ENCODE measurements at regions not wholly inside any gene's neighbourhood (a gene's known extent, or its start where the extent isn't known, plus 50 kb on each side); places are given as distances from the start of the nearest gene placed in this dataset.

GRCh38 chr13:80658705-80659104 lies 317.8 kb upstream of the SPRY2 start:
- ChIA-PET RAD21 (ENCODE audit: unreplicated experiment) (no interaction called here), CTCF (no interaction called here), SMC1A (ENCODE audit: uncharacterized antibody, unreplicated experiment) (interaction anchor here (1.0 kb wide), 1 partner anchor 25 kb away, joined by 3 read pairs; no protein-coding TSS in a partner anchor), POLR2A (no interaction called here)
- Histone ChIP-seq H3K27me3 (replicated peaks in 1 of 2; ENCODE audit: control insufficient read depth in 2 of 2, insufficient read depth in 2 of 2, low read length in 1 of 2) (no peaks in the 10 kb centered on the region), H3K4me1 (ENCODE audit: control insufficient read depth, insufficient read depth, low read length) (no peaks in the 10 kb centered on the region), H3K36me3 (ENCODE audit: control insufficient read depth in 2 of 2, insufficient read depth in 2 of 2, low read length in 1 of 2) (no peaks in the 10 kb centered on the region), H3K4me2 (ENCODE audit: control insufficient read depth, insufficient read depth) (no peak overlapping the region), H3K9ac (ENCODE audit: control insufficient read depth, insufficient read depth, low read length) (no peak overlapping the region), H2AFZ (ENCODE audit: control insufficient read depth, low read depth, low read length) (no peak overlapping the region), H3K9me3 (replicated peaks; ENCODE audit: control insufficient read depth, insufficient read depth, low read length) (no peaks in the 10 kb centered on the region), H4K20me1 (ENCODE audit: control insufficient read depth, insufficient read depth) (no peaks in the 10 kb centered on the region), H3K27ac (ENCODE audit: control insufficient read depth, insufficient read depth) (no peak overlapping the region), H3K79me2 (ENCODE audit: control insufficient read depth, insufficient read depth, low read length) (no peaks in the 10 kb centered on the region), H3K4me3 (no peak overlapping the region)
- ATAC-seq (no peak), FAIRE-seq (no peak), DNase-seq (ENCODE audit: low read depth, low spot score) (no peak)
- no TSS peak for BruUV-seq (replicated peaks)
- intact Hi-C loops (cut with micrococcal nuclease; ENCODE audit: unreplicated experiment): no loop called here
- in situ Hi-C loops (cut with MboI): no loop called here
- 58% methylated on average over 15 of the region's 16 CpGs for WGBS (ENCODE audit: insufficient coverage, insufficient replicate concordance, low lambda C conversion rate, missing lambda C conversion rate)
- TF ChIP-seq FOS (IDR thresholded peaks at IDR 0.05; ENCODE audit: borderline replicate concordance, extremely low read depth, insufficient read length) (no peak), SP1 (IDR thresholded peaks at IDR 0.05; ENCODE audit: low read depth, low read length) (no peak), GATAD2B (conservative IDR thresholded peaks at IDR 0.05; ENCODE audit: low read depth) (no peak), NRF1 (conservative IDR thresholded peaks at IDR 0.05; ENCODE audit: low read depth, low read length) (no peak), ZNF592 (IDR thresholded peaks at IDR 0.05) (no peak), CBFB (IDR thresholded peaks at IDR 0.05; ENCODE audit: low read depth) (no peak), ZBTB33 (IDR thresholded peaks at IDR 0.05) (no peak), ETV6 (conservative IDR thresholded peaks at IDR 0.05 in 1 of 2, IDR thresholded peaks at IDR 0.05 in 1 of 2; ENCODE audit: borderline replicate concordance in 1 of 2, low read depth in 1 of 2) (no peak), EGR1 (IDR thresholded peaks at IDR 0.05; ENCODE audit: borderline replicate concordance in 1 of 2, low read depth in 2 of 2, low read length in 2 of 2) (no peak), USF2 (IDR thresholded peaks at IDR 0.05; ENCODE audit: borderline replicate concordance, low read depth, low read length) (no peak), HSF1 (IDR thresholded peaks at IDR 0.05; ENCODE audit: low read depth, low read length) (no peak), CTCF (IDR thresholded peaks at IDR 0.05 in 2 of 3, conservative IDR thresholded peaks at IDR 0.05 in 1 of 3; ENCODE audit: control insufficient read depth in 2 of 3, extremely low read depth in 1 of 3, insufficient read depth in 1 of 3, low read depth in 3 of 3, low read length in 3 of 3) (no peak), POU2F2 (IDR thresholded peaks at IDR 0.05; ENCODE audit: borderline replicate concordance, low read depth, low read length) (no peak), KLF5 (IDR thresholded peaks at IDR 0.05; ENCODE audit: partially characterized antibody) (no peak)

All from GM12878 (cell line).